PC-9 (cell line): ENCODE measurements at regions not wholly inside any gene's neighbourhood (a gene's known extent, or its start where the extent isn't known, plus 50 kb on each side); places are given as distances from the start of the nearest gene placed in this dataset.

Source experiments
- CTCF ChIP-seq: fragments of 200-600 bp; sonication (generic); conservative IDR thresholded peaks from 2 replicates; pipeline ENCODE4 v1.6.1; 2017; ENCODE audit warnings: mixed run types, antibody characterized with exemption, mild to moderate bottlenecking, moderate library complexity
- EZH2 ChIP-seq: fragments of 200-600 bp; sonication (generic); IDR thresholded peaks from 2 replicates; pipeline ENCODE4 v1.8.0; 2017; ENCODE audit warnings: antibody characterized with exemption, low read depth

GRCh38 chr4:123832173-123833026, 435.8 kb downstream of the SPRY1 start:
- no peak for TF ChIP-seq CTCF
- no peak for TF ChIP-seq EZH2
